ENCODE measurements at regions not wholly inside any gene's neighbourhood (a gene's known extent, or its start where the extent isn't known, plus 50 kb on each side); places are given as distances from the start of the nearest gene placed in this dataset.

GRCh38 chr11:70486731-70487130 is 88.4 kb downstream of the CTTN start:
- Histone ChIP-seq H3K4me3 (no peak overlapping the region), H3K27ac (no peak overlapping the region)

GRCh38 chr11:70487160-70487559 is 88.8 kb downstream of the CTTN start:
- Histone ChIP-seq H3K4me3 (no peak overlapping the region), H3K27ac (no peak overlapping the region)

- Histone ChIP-seq H3K27ac (no peak overlapping the region), H3K4me3 (no peak overlapping the region)
Measured at GRCh38 chr11:70487756-70488155, 89.4 kb downstream of the CTTN start.

- no peak overlapping the region for H3K27ac ChIP-seq
- no peak overlapping the region for H3K4me3 ChIP-seq
Measured at GRCh38 chr11:70488171-70488703, 89.9 kb downstream of the CTTN start.

- no peak overlapping the region for H3K27ac ChIP-seq
- no peak overlapping the region for H3K4me3 ChIP-seq
Measured at GRCh38 chr11:70489276-70489675, 90.9 kb downstream of the CTTN start.

GRCh38 chr11:70490208-70490607 is 91.9 kb downstream of the CTTN start:
- H3K27ac ChIP-seq, result no peak overlapping the region
- no peak overlapping the region for H3K4me3 ChIP-seq

- H3K27ac ChIP-seq, result no peak overlapping the region
- no peak overlapping the region for H3K4me3 ChIP-seq
Measured at GRCh38 chr11:70490723-70491558, 92.6 kb downstream of the CTTN start.

GRCh38 chr11:70491696-70492472 is 93.6 kb downstream of the CTTN start:
- H3K27ac ChIP-seq, result no peak overlapping the region
- no peak overlapping the region for H3K4me3 ChIP-seq

GRCh38 chr11:70493089-70493474 is 94.8 kb downstream of the CTTN start:
- H3K4me3 ChIP-seq, result no peak overlapping the region
- no peak overlapping the region for H3K27ac ChIP-seq

GRCh38 chr11:70493891-70494290 is 95.6 kb downstream of the CTTN start:
- no peak overlapping the region for H3K4me3 ChIP-seq
- H3K27ac ChIP-seq, result no peak overlapping the region

GRCh38 chr11:70494559-70495350 is 96.4 kb downstream of the CTTN start:
- Histone ChIP-seq H3K27ac (no peak overlapping the region), H3K4me3 (no peak overlapping the region)

- no peak overlapping the region for H3K4me3 ChIP-seq
- H3K27ac ChIP-seq, result no peak overlapping the region
Measured at GRCh38 chr11:70495351-70496310, 97.3 kb downstream of the CTTN start.

GRCh38 chr11:70496591-70497535 is 98.5 kb downstream of the CTTN start:
- H3K4me3 ChIP-seq, result no peak overlapping the region

GRCh38 chr11:70497536-70498075 is 99.3 kb downstream of the CTTN start:
- Histone ChIP-seq H3K27ac (no peak overlapping the region), H3K4me3 (no peak overlapping the region)

More at GRCh38 chr11:70496591-70497535, 98.5 kb downstream of the CTTN start:
- no peak overlapping the region for H3K27ac ChIP-seq

- Histone ChIP-seq H3K4me3 (no peak overlapping the region), H3K27ac (no peak overlapping the region)
Measured at GRCh38 chr11:70498171-70498571, 99.8 kb downstream of the CTTN start.

GRCh38 chr11:70498976-70499801 is 100.9 kb downstream of the CTTN start:
- no peak overlapping the region for H3K4me3 ChIP-seq
- H3K27ac ChIP-seq, result no peak overlapping the region
